HEK293T (cell line): ENCODE measurements at regions not wholly inside any gene's neighbourhood (a gene's known extent, or its start where the extent isn't known, plus 50 kb on each side); places are given as distances from the start of the nearest gene placed in this dataset.

Source experiments
- CTCF ChIA-PET: fragments of 350-600 bp; formaldehyde crosslinking; extraction: SDS; loops from one replicate; lab custom pipeline; 2021; ENCODE audit warnings: antibody characterized with exemption, inconsistent platforms; lab: Yijun Ruan, JAX
- POLR2A ChIA-PET: fragments of 350-600 bp; formaldehyde crosslinking; extraction: SDS; loops from one replicate; lab custom pipeline; 2020; ENCODE audit warnings: antibody characterized with exemption, inconsistent platforms; lab: Yijun Ruan, JAX
- DNase-seq: peaks from one replicate; pipeline ENCODE4 v3.0.0; 2012; ENCODE audit warnings: mixed read lengths; ENCODE audit errors: extremely low spot score
- ARNT ChIP-seq: fragments of 450-650 bp; IDR thresholded peaks from 2 replicates; pipeline ENCODE4 v1.6.1; 2017; ENCODE audit warnings: mild to moderate bottlenecking
- BHLHE40 ChIP-seq: fragments of 450-650 bp; IDR thresholded peaks from 2 replicates; pipeline ENCODE4 v1.6.1; 2016; ENCODE audit warnings: mild to moderate bottlenecking, moderate library complexity, borderline replicate concordance
- CTBP1 ChIP-seq: fragments of 450-650 bp; IDR thresholded peaks from 2 replicates; pipeline ENCODE4 v1.6.1; 2016; ENCODE audit warnings: borderline replicate concordance
- ELF4 ChIP-seq: fragments of 450-650 bp; IDR thresholded peaks from 2 replicates; pipeline ENCODE4 v1.6.1; 2017; ENCODE audit warnings: antibody characterized with exemption
- FOXA1 ChIP-seq: fragments of 450-650 bp; IDR thresholded peaks from 2 replicates; pipeline ENCODE4 v1.6.1; 2016; ENCODE audit warnings: mild to moderate bottlenecking
- FOXK2 ChIP-seq: fragments of 450-650 bp; IDR thresholded peaks from 2 replicates; pipeline ENCODE4 v1.6.1; 2016; ENCODE audit warnings: mild to moderate bottlenecking
- FOXM1 ChIP-seq: fragments of 450-650 bp; IDR thresholded peaks from 2 replicates; pipeline ENCODE4 v1.6.1; 2017; ENCODE audit warnings: mild to moderate bottlenecking, borderline replicate concordance
- HDGF ChIP-seq: fragments of 450-650 bp; IDR thresholded peaks from 2 replicates; pipeline ENCODE4 v1.6.1; 2017; ENCODE audit warnings: antibody characterized with exemption, borderline replicate concordance
- L3MBTL2 ChIP-seq: fragments of 450-650 bp; conservative IDR thresholded peaks from 2 replicates; pipeline ENCODE4 v1.6.1; 2016; ENCODE audit warnings: mild to moderate bottlenecking
- LEF1 ChIP-seq: fragments of 450-650 bp; IDR thresholded peaks from 2 replicates; pipeline ENCODE4 v1.6.1; 2017; ENCODE audit warnings: mild to moderate bottlenecking, borderline replicate concordance
- NFRKB ChIP-seq: fragments of 450-650 bp; IDR thresholded peaks from 2 replicates; pipeline ENCODE4 v1.6.1; 2016; ENCODE audit warnings: mild to moderate bottlenecking, moderate library complexity
- SP1 ChIP-seq: fragments of 450-650 bp; IDR thresholded peaks from 2 replicates; pipeline ENCODE4 v1.6.1; 2017
- SUZ12 ChIP-seq: fragments of 450-650 bp; IDR thresholded peaks from 2 replicates; pipeline ENCODE4 v1.6.1; 2016; ENCODE audit warnings: mild to moderate bottlenecking
- TARDBP ChIP-seq: fragments of 450-650 bp; IDR thresholded peaks from 2 replicates; pipeline ENCODE4 v1.6.1; 2016
- ZNF384 ChIP-seq: fragments of 450-650 bp; IDR thresholded peaks from 2 replicates; pipeline ENCODE4 v1.6.1; 2016
- TF ChIP-seq, protein P1 (sequence below): fragments of 450-650 bp; IDR thresholded peaks from 2 replicates; pipeline ENCODE4 v1.6.1; 2016

DNA sequence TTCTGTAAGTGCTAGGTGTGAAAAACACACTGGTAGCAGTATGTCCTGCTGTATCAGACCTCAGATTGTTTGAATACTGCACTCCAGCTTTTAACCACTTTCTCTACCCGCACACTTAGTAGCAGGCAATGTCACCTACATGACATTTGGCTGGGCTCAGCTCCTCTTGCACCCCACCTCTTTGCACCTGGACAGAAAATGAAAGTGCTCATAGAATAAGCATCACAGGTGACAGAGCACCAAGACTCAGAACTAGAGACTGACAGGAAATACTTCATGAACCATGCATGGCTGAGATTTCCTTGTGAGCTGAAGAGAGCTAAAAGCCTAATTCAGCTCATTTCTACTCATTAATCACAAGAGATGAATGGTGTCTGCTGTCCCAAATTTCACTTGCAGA is 1014.2 kb upstream of the CDH8 start:
- DNase-seq = no peak
- CTCF ChIA-PET = no interaction called here
- no peak for TF ChIP-seq SUZ12
- TF ChIP-seq SP1 = no peak
- no peak for TF ChIP-seq ZNF384
- TF ChIP-seq FOXK2 = no peak
- no peak for TF ChIP-seq FOXA1
- no peak for TF ChIP-seq ELF4
- POLR2A ChIA-PET = no interaction called here

DNA sequence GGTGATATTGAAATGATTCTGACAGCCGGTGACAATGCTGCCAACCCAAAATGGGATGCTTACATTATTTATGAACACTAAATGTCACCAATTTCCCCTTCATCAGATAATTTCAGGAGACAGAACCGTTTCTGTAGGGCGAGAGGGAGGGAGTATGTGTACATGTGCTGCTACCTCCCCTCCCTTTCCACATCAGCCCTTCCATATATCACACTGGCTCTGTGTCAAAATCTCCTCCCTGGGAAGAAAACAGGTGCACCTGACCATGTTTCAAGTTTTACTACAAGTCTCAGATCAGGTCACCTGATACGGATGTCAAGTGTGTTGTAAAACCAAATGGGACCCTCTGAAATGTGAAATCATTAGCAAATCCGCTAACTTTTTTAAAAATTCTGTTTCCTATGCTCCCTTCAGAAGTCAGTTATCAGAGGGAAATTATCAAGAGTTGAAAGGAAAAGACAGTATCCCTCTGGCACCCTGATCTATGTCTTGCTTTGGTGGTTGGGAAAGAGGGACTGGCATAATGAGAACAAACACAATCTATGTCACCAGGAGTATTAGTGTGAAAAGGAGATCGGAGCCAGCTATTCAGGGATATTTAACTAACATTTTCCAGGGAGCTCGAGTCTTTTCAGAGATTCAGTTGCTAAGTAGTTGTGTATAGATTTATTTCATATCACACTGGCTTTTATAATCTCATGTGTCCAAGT is 1002.3 kb upstream of the CDH8 start:
- DNase-seq = no peak
- TF ChIP-seq ARNT (no peak), CTBP1 (no peak), FOXM1 (no peak), SUZ12 (no peak), BHLHE40 (no peak), L3MBTL2 (no peak), LEF1 (no peak), FOXK2 (no peak), NFRKB (no peak), SP1 (no peak), FOXA1 (no peak), ZNF384 (no peak), ELF4 (no peak), TARDBP (no peak), HDGF (no peak)
- TF ChIP-seq, protein P1, sequence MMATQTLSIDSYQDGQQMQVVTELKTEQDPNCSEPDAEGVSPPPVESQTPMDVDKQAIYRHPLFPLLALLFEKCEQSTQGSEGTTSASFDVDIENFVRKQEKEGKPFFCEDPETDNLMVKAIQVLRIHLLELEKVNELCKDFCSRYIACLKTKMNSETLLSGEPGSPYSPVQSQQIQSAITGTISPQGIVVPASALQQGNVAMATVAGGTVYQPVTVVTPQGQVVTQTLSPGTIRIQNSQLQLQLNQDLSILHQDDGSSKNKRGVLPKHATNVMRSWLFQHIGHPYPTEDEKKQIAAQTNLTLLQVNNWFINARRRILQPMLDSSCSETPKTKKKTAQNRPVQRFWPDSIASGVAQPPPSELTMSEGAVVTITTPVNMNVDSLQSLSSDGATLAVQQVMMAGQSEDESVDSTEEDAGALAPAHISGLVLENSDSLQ = no peak
- CTCF ChIA-PET = no interaction called here
- POLR2A ChIA-PET = no interaction called here

DNA sequence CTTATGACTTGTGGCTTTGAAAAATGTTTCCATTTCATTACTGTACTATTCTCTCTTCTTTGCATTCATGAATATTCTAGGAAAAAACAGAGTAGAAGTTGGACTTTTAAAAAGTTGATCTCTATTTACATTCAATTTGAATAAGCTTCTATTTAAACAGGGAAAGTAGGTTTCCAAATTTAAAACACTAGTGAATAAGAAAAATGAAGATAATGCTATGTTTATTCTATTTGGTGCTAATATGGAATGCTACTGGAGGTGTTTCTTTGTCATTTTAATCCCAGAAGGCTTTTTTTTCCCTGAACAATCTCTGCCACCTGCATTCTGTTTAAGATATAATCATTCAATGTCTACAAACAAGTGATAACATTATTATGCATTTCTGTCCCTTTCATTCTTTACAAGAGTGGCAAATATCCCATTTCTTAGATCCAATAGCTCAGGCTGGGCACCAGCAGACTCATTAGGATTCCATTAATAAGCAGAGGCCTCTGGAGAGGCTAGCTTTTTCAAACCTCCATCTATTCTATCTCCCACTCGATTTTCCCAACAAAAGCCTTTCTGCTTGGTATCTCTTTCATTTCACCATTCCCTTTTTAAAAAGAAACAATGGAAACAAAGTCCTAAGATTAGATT is 1001.6 kb upstream of the CDH8 start:
- CTCF ChIA-PET = no interaction called here
- POLR2A ChIA-PET = no interaction called here
- no peak for DNase-seq
- no peak for TF ChIP-seq ZNF384
- TF ChIP-seq FOXA1 = no peak
- no peak for TF ChIP-seq SUZ12
- TF ChIP-seq TARDBP = no peak
- TF ChIP-seq ELF4 = no peak
- TF ChIP-seq L3MBTL2 = no peak
- TF ChIP-seq ARNT = no peak
- no peak for TF ChIP-seq BHLHE40
- TF ChIP-seq LEF1 = no peak
- no peak for TF ChIP-seq FOXK2
- TF ChIP-seq HDGF = no peak
- TF ChIP-seq CTBP1 = no peak
- TF ChIP-seq NFRKB = no peak
- TF ChIP-seq, protein P1 = no peak
- TF ChIP-seq SP1 = no peak
- no peak for TF ChIP-seq FOXM1

DNA sequence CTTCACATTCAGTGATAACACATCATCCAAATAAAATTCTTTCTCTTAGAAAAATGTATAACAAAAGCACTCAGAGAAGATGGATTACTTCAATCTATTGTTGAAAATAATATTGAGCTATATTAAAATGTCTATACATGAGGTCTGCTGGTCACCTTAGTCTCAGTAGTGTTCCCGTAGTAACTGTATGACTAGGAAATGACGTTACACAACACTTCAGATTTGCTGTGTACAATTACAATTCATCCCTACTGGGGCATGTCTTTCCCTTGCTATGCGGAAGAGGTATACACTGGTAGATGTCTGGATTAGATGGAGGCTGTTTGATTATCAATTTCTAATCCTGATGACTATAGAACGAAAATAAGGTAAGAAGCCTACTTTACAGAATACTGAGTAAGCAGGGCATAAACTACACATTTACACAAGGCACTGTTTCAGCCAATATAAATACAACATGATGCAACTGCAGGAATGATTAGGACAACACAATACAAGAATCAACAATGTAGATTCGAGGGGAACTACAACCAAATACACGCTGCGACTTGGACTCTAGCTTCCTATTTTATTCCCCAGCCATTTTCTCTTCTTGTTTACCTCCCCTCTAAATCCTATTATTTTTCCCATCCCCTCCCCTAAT is 982.5 kb upstream of the CDH8 start:
- ChIA-PET POLR2A (no interaction called here), CTCF (no interaction called here)
- TF ChIP-seq SUZ12 (no peak), ZNF384 (no peak), BHLHE40 (no peak), NFRKB (no peak), CTBP1 (no peak), L3MBTL2 (no peak), SP1 (no peak)
- DNase-seq = no peak

DNA sequence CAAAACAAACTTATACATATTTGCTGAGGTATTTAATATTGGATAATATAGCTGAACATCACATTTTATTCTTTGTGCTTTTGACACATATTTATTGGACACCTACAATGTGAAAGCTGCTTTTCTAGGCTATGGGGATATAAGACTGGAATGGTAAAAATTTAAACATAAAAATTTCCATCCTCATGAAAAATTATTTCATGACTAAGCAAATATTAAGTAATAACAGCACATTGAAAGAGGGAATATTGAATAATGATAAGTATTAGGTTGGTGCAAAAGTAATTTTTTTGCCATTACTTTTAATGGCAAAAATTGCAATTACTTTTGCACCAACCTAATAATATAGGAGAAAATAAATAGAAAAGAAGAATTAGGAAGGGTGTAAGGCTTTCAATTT is 972.5 kb upstream of the CDH8 start:
- DNase-seq = no peak
- POLR2A ChIA-PET = no interaction called here
- CTCF ChIA-PET = no interaction called here
- TF ChIP-seq ELF4 = no peak
- no peak for TF ChIP-seq NFRKB

DNA sequence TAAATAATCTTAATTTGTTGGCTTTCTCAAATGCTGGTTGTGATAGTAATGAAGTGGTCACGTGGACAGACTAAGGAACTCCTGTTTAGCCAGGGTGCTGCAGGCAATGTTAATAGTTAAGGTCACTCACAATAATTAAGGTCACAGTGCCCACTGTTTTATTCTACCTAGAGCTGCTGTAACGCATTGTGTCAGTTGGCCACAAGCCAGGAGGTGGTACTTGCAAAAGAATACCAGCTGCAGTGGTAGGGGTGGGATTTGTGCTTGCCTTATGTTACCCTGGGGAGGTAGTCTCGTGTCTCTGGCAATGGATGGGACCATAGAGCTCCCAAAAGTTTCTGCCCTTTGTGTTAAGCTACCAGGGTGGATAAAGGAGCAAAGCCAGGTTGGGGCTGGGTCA is 969.1 kb upstream of the CDH8 start:
- ChIA-PET POLR2A (no interaction called here), CTCF (no interaction called here)
- DNase-seq = no peak
- TF ChIP-seq CTBP1 (no peak), FOXM1 (no peak), FOXA1 (no peak), ARNT (no peak), TARDBP (no peak), NFRKB (no peak), SP1 (no peak), SUZ12 (no peak), HDGF (no peak), ZNF384 (no peak), ELF4 (no peak), BHLHE40 (no peak), FOXK2 (no peak), LEF1 (no peak)
- TF ChIP-seq, protein P1 = no peak
